Tibial nerve (tissue), 4 donors: ENCODE measurements at regions not wholly inside any gene's neighbourhood (a gene's known extent, or its start where the extent isn't known, plus 50 kb on each side); places are given as distances from the start of the nearest gene placed in this dataset.

Experiments used
- DNase-seq, 2 donors: peaks; one replicate each; pipeline ENCODE4 v3.0.0-alpha.2; 2019; ENCODE audit warnings: low spot score in 2 of 2
- H3K27ac ChIP-seq, 4 donors: fragments of 200-600 bp; sonication (generic) in 3 of 4; one replicate each; pipeline ENCODE4 v1.5.1; 2017 to 2019; ENCODE audit warnings: mild to moderate bottlenecking in 1 of 4
- H3K27me3 ChIP-seq, 2 donors: fragments of 200-600 bp; sonication (generic) in 1 of 2; one replicate each; pipeline versions ENCODE4 v1.5.1 to v1.6.0; 2017 to 2019
- H3K36me3 ChIP-seq, 3 donors: fragments of 200-600 bp; sonication (generic); one replicate each; pipeline ENCODE4 v1.5.1; 2018 to 2019
- H3K4me1 ChIP-seq, 4 donors: fragments of 200-600 bp; sonication (generic) in 3 of 4; one replicate each; pipeline ENCODE4 v1.5.1; 2017 to 2019
- H3K4me3 ChIP-seq, 4 donors: fragments of 200-600 bp; sonication (generic) in 3 of 4; one replicate each; pipeline ENCODE4 v1.5.1; 2017 to 2019; ENCODE audit warnings: mild to moderate bottlenecking in 1 of 4, moderate library complexity in 1 of 4
- H3K9me3 ChIP-seq, 4 donors: fragments of 200-600 bp; sonication (generic) in 3 of 4; one replicate each; pipeline ENCODE4 v1.5.1; 2017 to 2019
- CTCF ChIP-seq, 5 experiments: fragments of 200-600 bp in 3 of 5; fragments of 450-650 bp in 2 of 5; sonication (generic) in 3 of 5; IDR thresholded peaks; one replicate each; pipeline ENCODE4 v1.5.1; 2016 to 2019; ENCODE audit warnings: antibody characterized with exemption in 5 of 5, mild to moderate bottlenecking in 3 of 5, moderate library complexity in 2 of 5
- EP300 ChIP-seq, 2 donors: sonication (generic); formaldehyde crosslinking; IDR thresholded peaks; one replicate each; pipeline ENCODE4 v1.6.1; 2017; ENCODE audit warnings: antibody characterized with exemption in 2 of 2, mild to moderate bottlenecking in 1 of 2
- POLR2A ChIP-seq, 2 donors: fragments of 450-650 bp; IDR thresholded peaks; one replicate each; pipeline ENCODE4 v1.6.1; 2017; ENCODE audit warnings: antibody characterized with exemption in 2 of 2, mild to moderate bottlenecking in 2 of 2, moderate library complexity in 2 of 2
- WGBS, 2 donors: methylation state at CpG; one replicate each; pipeline ENCODE4 v1.1.5; 2018; 5-methylcytosine and 5-hydroxymethylcytosine counted together

- Histone ChIP-seq H3K4me3 (no peak overlapping the region), H3K27ac (no peak overlapping the region), H3K4me1 (peaks cover 0 to 15% (median 0%) of the 10 kb centered on the region in 4 donors), H3K36me3 (no peaks in the 10 kb centered on the region), H3K9me3 (no peaks in the 10 kb centered on the region), H3K27me3 (no peaks in the 10 kb centered on the region)
- no peak for DNase-seq
- 90 to 95% methylated on average over 2 of the region's 2 CpGs for whole genome bisulfite sequencing, 2 donors
- TF ChIP-seq CTCF (IDR thresholded peaks at IDR 0.05) (no peak), POLR2A (IDR thresholded peaks at IDR 0.05) (no peak), EP300 (IDR thresholded peaks at IDR 0.05) (no peak)
These were observed 274.5 kb upstream of the BRINP3 start for GRCh38 chr1:190752131-190752530.

- H3K27me3 ChIP-seq, result no peaks in the 10 kb centered on the region
- WGBS, 2 donors, result 4 to 11% methylated on average over 1 of the region's 1 CpG
- no peak for DNase-seq
- no peak overlapping the region for H3K27ac ChIP-seq
- TF ChIP-seq POLR2A (IDR thresholded peaks at IDR 0.05) (no peak), EP300 (IDR thresholded peaks at IDR 0.05) (no peak), CTCF (IDR thresholded peaks at IDR 0.05) (no peak)
- no peak overlapping the region for H3K4me3 ChIP-seq
- peaks cover 0 to 7% (median 0%) of the 10 kb centered on the region in 4 donors for H3K4me1 ChIP-seq
- H3K36me3 ChIP-seq, result no peaks in the 10 kb centered on the region
- no peaks in the 10 kb centered on the region for H3K9me3 ChIP-seq
These were observed 277.0 kb upstream of the BRINP3 start for GRCh38 chr1:190754666-190755065.

- no peak for DNase-seq
- Histone ChIP-seq H3K9me3 (no peaks in the 10 kb centered on the region), H3K4me1 (peaks cover 0 to under 1% (median 0%) of the 10 kb centered on the region in 4 donors), H3K36me3 (no peaks in the 10 kb centered on the region), H3K27ac (no peak overlapping the region), H3K4me3 (no peak overlapping the region), H3K27me3 (no peaks in the 10 kb centered on the region)
- TF ChIP-seq POLR2A (IDR thresholded peaks at IDR 0.05) (no peak), EP300 (IDR thresholded peaks at IDR 0.05) (no peak), CTCF (IDR thresholded peaks at IDR 0.05) (no peak)
These were observed 282.1 kb upstream of the BRINP3 start for GRCh38 chr1:190759807-190760206.

GRCh38 chr1:190762325-190762724 is 284.7 kb upstream of the BRINP3 start:
- no peaks in the 10 kb centered on the region for H3K27me3 ChIP-seq
- WGBS, 2 donors, result 85 to 97% methylated on average over 3 of the region's 3 CpGs
- no peak overlapping the region for H3K4me3 ChIP-seq
- no peak overlapping the region for H3K27ac ChIP-seq
- no peaks in the 10 kb centered on the region for H3K36me3 ChIP-seq
- TF ChIP-seq POLR2A (IDR thresholded peaks at IDR 0.05) (no peak), EP300 (IDR thresholded peaks at IDR 0.05) (no peak), CTCF (IDR thresholded peaks at IDR 0.05) (no peak)
- no peaks in the 10 kb centered on the region for H3K9me3 ChIP-seq
- DNase-seq, result no peak
- no peaks in the 10 kb centered on the region for H3K4me1 ChIP-seq

- Histone ChIP-seq H3K4me1 (no peaks in the 10 kb centered on the region), H3K27me3 (no peaks in the 10 kb centered on the region), H3K9me3 (no peaks in the 10 kb centered on the region), H3K27ac (no peak overlapping the region), H3K4me3 (no peak overlapping the region), H3K36me3 (no peaks in the 10 kb centered on the region)
- TF ChIP-seq CTCF (IDR thresholded peaks at IDR 0.05) (no peak), EP300 (IDR thresholded peaks at IDR 0.05) (no peak), POLR2A (IDR thresholded peaks at IDR 0.05) (no peak)
- no peak for DNase-seq
- 79 to 87% methylated on average over 10 of the region's 10 CpGs for WGBS, 2 donors
These were observed 315.2 kb upstream of the BRINP3 start for GRCh38 chr1:190792873-190793272.
